Adrenal gland (tissue), 5 donors: ENCODE measurements at regions not wholly inside any gene's neighbourhood (a gene's known extent, or its start where the extent isn't known, plus 50 kb on each side); places are given as distances from the start of the nearest gene placed in this dataset.

Experiments
- POLR2A ChIP-seq, 2 donors: fragments of 450-650 bp; IDR thresholded peaks; one replicate each; pipeline ENCODE4 v1.6.1; 2017; ENCODE audit warnings: antibody characterized with exemption in 2 of 2, mild to moderate bottlenecking in 2 of 2, moderate library complexity in 1 of 2
- TF ChIP-seq, protein P1 (sequence below), 6 experiments: fragments of 450-650 bp in 4 of 6; fragments of 200-600 bp in 2 of 6; sonication (generic) in 1 of 6; IDR thresholded peaks; 1 replicate in 5 of 6; 2 replicates in 1 of 6; pipeline versions ENCODE4 v1.5.1 to v1.8.0; 2016 to 2021; ENCODE audit warnings: antibody characterized with exemption in 6 of 6, mild to moderate bottlenecking in 2 of 6, moderate library complexity in 1 of 6
- donor health status: DM: no; HTN: no; CAD: no.

- no peak for TF ChIP-seq POLR2A (IDR thresholded peaks at IDR 0.05)
- TF ChIP-seq, protein P1, sequence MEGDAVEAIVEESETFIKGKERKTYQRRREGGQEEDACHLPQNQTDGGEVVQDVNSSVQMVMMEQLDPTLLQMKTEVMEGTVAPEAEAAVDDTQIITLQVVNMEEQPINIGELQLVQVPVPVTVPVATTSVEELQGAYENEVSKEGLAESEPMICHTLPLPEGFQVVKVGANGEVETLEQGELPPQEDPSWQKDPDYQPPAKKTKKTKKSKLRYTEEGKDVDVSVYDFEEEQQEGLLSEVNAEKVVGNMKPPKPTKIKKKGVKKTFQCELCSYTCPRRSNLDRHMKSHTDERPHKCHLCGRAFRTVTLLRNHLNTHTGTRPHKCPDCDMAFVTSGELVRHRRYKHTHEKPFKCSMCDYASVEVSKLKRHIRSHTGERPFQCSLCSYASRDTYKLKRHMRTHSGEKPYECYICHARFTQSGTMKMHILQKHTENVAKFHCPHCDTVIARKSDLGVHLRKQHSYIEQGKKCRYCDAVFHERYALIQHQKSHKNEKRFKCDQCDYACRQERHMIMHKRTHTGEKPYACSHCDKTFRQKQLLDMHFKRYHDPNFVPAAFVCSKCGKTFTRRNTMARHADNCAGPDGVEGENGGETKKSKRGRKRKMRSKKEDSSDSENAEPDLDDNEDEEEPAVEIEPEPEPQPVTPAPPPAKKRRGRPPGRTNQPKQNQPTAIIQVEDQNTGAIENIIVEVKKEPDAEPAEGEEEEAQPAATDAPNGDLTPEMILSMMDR (IDR thresholded peaks at IDR 0.05) = no peak
Measured at GRCh38 chr18:25825056-25825455, 265.4 kb downstream of the SS18 start.
